WTC11 (cell line): ENCODE measurements at regions not wholly inside any gene's neighbourhood (a gene's known extent, or its start where the extent isn't known, plus 50 kb on each side); places are given as distances from the start of the nearest gene placed in this dataset.

Experiments used
- ATAC-seq: fragments of 200-7000 bp; cut with Tn5 transposase; 2 replicates; pipeline ENCODE4 v1.10.0; 2021; ENCODE audit warnings: mild to moderate bottlenecking, moderate library complexity
- CTCF ChIA-PET: fragments of 300-600 bp; sonication (Branson Sonifier 250); formaldehyde crosslinking; loops from one replicate; lab custom pipeline; 2021; ENCODE audit warnings: antibody characterized with exemption; lab: Charles Lee
- POLR2A ChIA-PET: fragments of 350-600 bp; sonication (Branson Sonifier 250); formaldehyde crosslinking; loops from one replicate; lab custom pipeline; 2021; ENCODE audit warnings: antibody characterized with exemption; lab: Charles Lee
- DNase-seq: peaks from one replicate; pipeline ENCODE4 v3.0.0; 2021; ENCODE audit warnings: low spot score
- H3K27ac Mint-ChIP-seq: 2 replicates; pipeline ENCODE4 v1.8.0; 2021; ENCODE audit warnings: mixed read lengths
- H3K27me3 Mint-ChIP-seq: 2 replicates; pipeline ENCODE4 v1.8.0; 2021; ENCODE audit warnings: low read depth, mild to moderate bottlenecking, moderate library complexity, mixed read lengths
- H3K36me3 Mint-ChIP-seq: 2 replicates; pipeline ENCODE4 v1.8.0; 2021; ENCODE audit warnings: mixed read lengths
- H3K4me1 Mint-ChIP-seq: 2 replicates; pipeline ENCODE4 v1.8.0; 2022; ENCODE audit warnings: mixed read lengths
- H3K4me3 Mint-ChIP-seq: 2 replicates; pipeline ENCODE4 v1.8.0; 2021; ENCODE audit warnings: mild to moderate bottlenecking, moderate library complexity, mixed read lengths
- H3K9me3 Mint-ChIP-seq: 2 replicates; pipeline ENCODE4 v1.8.0; 2021; ENCODE audit warnings: mixed read lengths
- ATF1 ChIP-seq: sonication (generic); formaldehyde crosslinking; IDR thresholded peaks from 2 replicates; pipeline ENCODE4 v1.8.1; 2023; ENCODE audit warnings: mild to moderate bottlenecking, moderate library complexity, missing genetic modification reagents
- ETV6 ChIP-seq: sonication (generic); formaldehyde crosslinking; IDR thresholded peaks from 2 replicates; pipeline ENCODE4 v1.8.1; 2022; ENCODE audit warnings: mild to moderate bottlenecking, missing genetic modification reagents
- FOXK1 ChIP-seq: sonication (generic); formaldehyde crosslinking; IDR thresholded peaks from 2 replicates; pipeline ENCODE4 v1.8.0; 2022; ENCODE audit warnings: mild to moderate bottlenecking, moderate library complexity, missing genetic modification reagents
- GTF2I ChIP-seq: fragments of 250-450 bp; sonication (Bioruptor Pico); conservative IDR thresholded peaks from 2 replicates; pipeline ENCODE4 v1.4.0; 2021; ENCODE audit warnings: mild to moderate bottlenecking
- NR1H2 ChIP-seq: sonication (generic); formaldehyde crosslinking; IDR thresholded peaks from 2 replicates; pipeline ENCODE4 v1.9.0; 2021; ENCODE audit warnings: mild to moderate bottlenecking, moderate library complexity, missing genetic modification reagents
- NR3C1 ChIP-seq: sonication (generic); formaldehyde crosslinking; conservative IDR thresholded peaks from 2 replicates; pipeline ENCODE4 v1.8.1; 2023; ENCODE audit warnings: low read depth, mild to moderate bottlenecking, missing genetic modification reagents
- OVOL2 ChIP-seq: fragments of 250-450 bp; sonication (Bioruptor Pico); IDR thresholded peaks from 2 replicates; pipeline ENCODE4 v1.9.0; 2021; ENCODE audit warnings: mild to moderate bottlenecking, borderline replicate concordance
- RELA ChIP-seq: sonication (generic); formaldehyde crosslinking; IDR thresholded peaks from 2 replicates; pipeline ENCODE4 v1.8.1; 2022; ENCODE audit warnings: missing genetic modification reagents, mild to moderate bottlenecking, borderline replicate concordance
- SMAD4 ChIP-seq: sonication (generic); formaldehyde crosslinking; IDR thresholded peaks from 2 replicates; pipeline ENCODE4 v1.8.0; 2022; ENCODE audit warnings: mild to moderate bottlenecking, missing genetic modification reagents
- TEAD1 ChIP-seq: sonication (generic); formaldehyde crosslinking; IDR thresholded peaks from 2 replicates; pipeline ENCODE4 v1.8.0; 2022; ENCODE audit warnings: mild to moderate bottlenecking, missing genetic modification reagents
- ZBTB21 ChIP-seq: sonication (generic); formaldehyde crosslinking; IDR thresholded peaks from 2 replicates; pipeline ENCODE4 v1.8.1; 2023; ENCODE audit warnings: mild to moderate bottlenecking, missing genetic modification reagents, borderline replicate concordance
- ZNF219 ChIP-seq: sonication (generic); formaldehyde crosslinking; IDR thresholded peaks from 2 replicates; pipeline ENCODE4 v1.8.0; 2023; ENCODE audit warnings: missing genetic modification reagents, mild to moderate bottlenecking, borderline replicate concordance
- ZNF232 ChIP-seq: sonication (generic); formaldehyde crosslinking; IDR thresholded peaks from 2 replicates; pipeline ENCODE4 v1.8.0; 2022; ENCODE audit warnings: mild to moderate bottlenecking, missing genetic modification reagents
- ZNF423 ChIP-seq: fragments of 250-450 bp; sonication (Bioruptor Pico); IDR thresholded peaks from 2 replicates; pipeline ENCODE4 v2.1.2; 2022; ENCODE audit warnings: mild to moderate bottlenecking, moderate library complexity
- TF ChIP-seq, protein P1 (sequence below): sonication (generic); formaldehyde crosslinking; IDR thresholded peaks from 2 replicates; pipeline ENCODE4 v1.8.1; 2022; ENCODE audit warnings: low read depth, missing genetic modification reagents, borderline replicate concordance
- TF ChIP-seq, protein P2 (sequence below): sonication (generic); formaldehyde crosslinking; IDR thresholded peaks from 2 replicates; pipeline ENCODE4 v1.8.0; 2022; ENCODE audit warnings: mild to moderate bottlenecking, missing genetic modification reagents
- TF ChIP-seq, protein P3 (sequence below): sonication (generic); formaldehyde crosslinking; IDR thresholded peaks from 2 replicates; pipeline ENCODE4 v1.8.0; 2022; ENCODE audit warnings: mild to moderate bottlenecking, missing genetic modification reagents
- TF ChIP-seq, protein P4 (sequence below): sonication (generic); formaldehyde crosslinking; IDR thresholded peaks from 2 replicates; pipeline ENCODE4 v1.8.1; 2023; ENCODE audit warnings: mild to moderate bottlenecking, missing genetic modification reagents
- TF ChIP-seq, protein P5 (sequence below): sonication (generic); formaldehyde crosslinking; conservative IDR thresholded peaks from 2 replicates; pipeline ENCODE4 v1.8.1; 2022; ENCODE audit warnings: mild to moderate bottlenecking, missing genetic modification reagents
- TF ChIP-seq, protein P6 (sequence below): sonication (generic); formaldehyde crosslinking; IDR thresholded peaks from 2 replicates; pipeline ENCODE4 v1.8.0; 2023; ENCODE audit warnings: missing genetic modification reagents
- TF ChIP-seq, protein P7 (sequence below): sonication (generic); formaldehyde crosslinking; IDR thresholded peaks from 2 replicates; pipeline ENCODE4 v1.8.1; 2022; ENCODE audit warnings: low read depth, mild to moderate bottlenecking, moderate library complexity, missing genetic modification reagents, borderline replicate concordance
- TF ChIP-seq, protein P8 (sequence below): fragments of 250-450 bp; sonication (Bioruptor Pico); IDR thresholded peaks from 2 replicates; pipeline ENCODE4 v1.8.0; 2021; ENCODE audit warnings: mild to moderate bottlenecking
- TF ChIP-seq, protein P9 (sequence below): sonication (generic); formaldehyde crosslinking; IDR thresholded peaks from 2 replicates; pipeline ENCODE4 v1.8.0; 2023; ENCODE audit warnings: mild to moderate bottlenecking, missing genetic modification reagents
- TF ChIP-seq, protein P10 (sequence below): sonication (generic); formaldehyde crosslinking; IDR thresholded peaks from 2 replicates; pipeline ENCODE4 v1.8.1; 2023; ENCODE audit warnings: mild to moderate bottlenecking, missing genetic modification reagents, moderate library complexity

DNA sequence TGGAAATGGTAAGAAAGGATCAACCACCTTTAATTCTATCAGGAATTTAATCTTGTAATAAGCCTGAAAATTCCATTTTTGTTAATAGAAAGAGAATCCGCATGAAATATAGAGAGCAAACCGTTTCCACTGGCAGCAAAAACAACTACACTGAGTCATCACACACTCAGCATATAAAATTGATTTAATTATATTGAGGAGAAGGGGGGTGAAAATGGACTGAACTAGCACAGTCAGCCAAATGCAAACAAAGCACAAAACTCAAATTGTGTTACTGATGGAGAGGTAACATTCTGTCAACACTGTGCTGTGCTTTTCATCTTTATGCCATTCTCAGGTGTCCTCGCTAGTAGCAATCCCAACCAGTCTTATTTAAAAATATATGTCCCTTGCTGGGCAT lies 1583.9 kb downstream of the MRPL39 start:
- ATAC-seq (no peak), DNase-seq (no peak)
- H3K27ac Mint-ChIP-seq: no peak overlapping the region
- H3K36me3 Mint-ChIP-seq: peaks cover 42% of the 10 kb centered on the region
- H3K27me3 Mint-ChIP-seq: peaks cover 3% of the 10 kb centered on the region; the same call in 1 of the 2 replicates
- H3K4me3 Mint-ChIP-seq: no peak overlapping the region
- TF ChIP-seq ETV6 (CRISPR knock-in tag) (no peak), ZNF423 (CRISPR knock-in tag) (no peak), OVOL2 (CRISPR knock-in tag) (no peak), NR1H2 (no peak), GTF2I (no peak), ZNF219 (no peak), NR3C1 (CRISPR knock-in tag) (no peak), FOXK1 (CRISPR knock-in tag) (no peak), ATF1 (CRISPR knock-in tag) (no peak), RELA (no peak)
- TF ChIP-seq, protein P1, sequence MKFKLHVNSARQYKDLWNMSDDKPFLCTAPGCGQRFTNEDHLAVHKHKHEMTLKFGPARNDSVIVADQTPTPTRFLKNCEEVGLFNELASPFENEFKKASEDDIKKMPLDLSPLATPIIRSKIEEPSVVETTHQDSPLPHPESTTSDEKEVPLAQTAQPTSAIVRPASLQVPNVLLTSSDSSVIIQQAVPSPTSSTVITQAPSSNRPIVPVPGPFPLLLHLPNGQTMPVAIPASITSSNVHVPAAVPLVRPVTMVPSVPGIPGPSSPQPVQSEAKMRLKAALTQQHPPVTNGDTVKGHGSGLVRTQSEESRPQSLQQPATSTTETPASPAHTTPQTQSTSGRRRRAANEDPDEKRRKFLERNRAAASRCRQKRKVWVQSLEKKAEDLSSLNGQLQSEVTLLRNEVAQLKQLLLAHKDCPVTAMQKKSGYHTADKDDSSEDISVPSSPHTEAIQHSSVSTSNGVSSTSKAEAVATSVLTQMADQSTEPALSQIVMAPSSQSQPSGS: no peak
- TF ChIP-seq, protein P2, sequence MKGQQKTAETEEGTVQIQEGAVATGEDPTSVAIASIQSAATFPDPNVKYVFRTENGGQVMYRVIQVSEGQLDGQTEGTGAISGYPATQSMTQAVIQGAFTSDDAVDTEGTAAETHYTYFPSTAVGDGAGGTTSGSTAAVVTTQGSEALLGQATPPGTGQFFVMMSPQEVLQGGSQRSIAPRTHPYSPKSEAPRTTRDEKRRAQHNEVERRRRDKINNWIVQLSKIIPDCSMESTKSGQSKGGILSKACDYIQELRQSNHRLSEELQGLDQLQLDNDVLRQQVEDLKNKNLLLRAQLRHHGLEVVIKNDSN (CRISPR knock-in tag): no peak
- TF ChIP-seq, protein P3, sequence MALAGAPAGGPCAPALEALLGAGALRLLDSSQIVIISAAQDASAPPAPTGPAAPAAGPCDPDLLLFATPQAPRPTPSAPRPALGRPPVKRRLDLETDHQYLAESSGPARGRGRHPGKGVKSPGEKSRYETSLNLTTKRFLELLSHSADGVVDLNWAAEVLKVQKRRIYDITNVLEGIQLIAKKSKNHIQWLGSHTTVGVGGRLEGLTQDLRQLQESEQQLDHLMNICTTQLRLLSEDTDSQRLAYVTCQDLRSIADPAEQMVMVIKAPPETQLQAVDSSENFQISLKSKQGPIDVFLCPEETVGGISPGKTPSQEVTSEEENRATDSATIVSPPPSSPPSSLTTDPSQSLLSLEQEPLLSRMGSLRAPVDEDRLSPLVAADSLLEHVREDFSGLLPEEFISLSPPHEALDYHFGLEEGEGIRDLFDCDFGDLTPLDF (CRISPR knock-in tag): no peak
- TF ChIP-seq, protein P4, sequence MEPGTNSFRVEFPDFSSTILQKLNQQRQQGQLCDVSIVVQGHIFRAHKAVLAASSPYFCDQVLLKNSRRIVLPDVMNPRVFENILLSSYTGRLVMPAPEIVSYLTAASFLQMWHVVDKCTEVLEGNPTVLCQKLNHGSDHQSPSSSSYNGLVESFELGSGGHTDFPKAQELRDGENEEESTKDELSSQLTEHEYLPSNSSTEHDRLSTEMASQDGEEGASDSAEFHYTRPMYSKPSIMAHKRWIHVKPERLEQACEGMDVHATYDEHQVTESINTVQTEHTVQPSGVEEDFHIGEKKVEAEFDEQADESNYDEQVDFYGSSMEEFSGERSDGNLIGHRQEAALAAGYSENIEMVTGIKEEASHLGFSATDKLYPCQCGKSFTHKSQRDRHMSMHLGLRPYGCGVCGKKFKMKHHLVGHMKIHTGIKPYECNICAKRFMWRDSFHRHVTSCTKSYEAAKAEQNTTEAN (CRISPR knock-in tag): no peak
- TF ChIP-seq, protein P5, sequence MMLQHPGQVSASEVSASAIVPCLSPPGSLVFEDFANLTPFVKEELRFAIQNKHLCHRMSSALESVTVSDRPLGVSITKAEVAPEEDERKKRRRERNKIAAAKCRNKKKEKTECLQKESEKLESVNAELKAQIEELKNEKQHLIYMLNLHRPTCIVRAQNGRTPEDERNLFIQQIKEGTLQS (CRISPR knock-in tag): no peak
- TF ChIP-seq, protein P6, sequence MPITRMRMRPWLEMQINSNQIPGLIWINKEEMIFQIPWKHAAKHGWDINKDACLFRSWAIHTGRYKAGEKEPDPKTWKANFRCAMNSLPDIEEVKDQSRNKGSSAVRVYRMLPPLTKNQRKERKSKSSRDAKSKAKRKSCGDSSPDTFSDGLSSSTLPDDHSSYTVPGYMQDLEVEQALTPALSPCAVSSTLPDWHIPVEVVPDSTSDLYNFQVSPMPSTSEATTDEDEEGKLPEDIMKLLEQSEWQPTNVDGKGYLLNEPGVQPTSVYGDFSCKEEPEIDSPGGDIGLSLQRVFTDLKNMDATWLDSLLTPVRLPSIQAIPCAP (CRISPR knock-in tag): no peak
- TF ChIP-seq, protein P7, sequence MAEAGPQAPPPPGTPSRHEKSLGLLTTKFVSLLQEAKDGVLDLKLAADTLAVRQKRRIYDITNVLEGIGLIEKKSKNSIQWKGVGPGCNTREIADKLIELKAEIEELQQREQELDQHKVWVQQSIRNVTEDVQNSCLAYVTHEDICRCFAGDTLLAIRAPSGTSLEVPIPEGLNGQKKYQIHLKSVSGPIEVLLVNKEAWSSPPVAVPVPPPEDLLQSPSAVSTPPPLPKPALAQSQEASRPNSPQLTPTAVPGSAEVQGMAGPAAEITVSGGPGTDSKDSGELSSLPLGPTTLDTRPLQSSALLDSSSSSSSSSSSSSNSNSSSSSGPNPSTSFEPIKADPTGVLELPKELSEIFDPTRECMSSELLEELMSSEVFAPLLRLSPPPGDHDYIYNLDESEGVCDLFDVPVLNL (CRISPR knock-in tag): no peak
- H3K9me3 Mint-ChIP-seq: peaks cover 47% of the 10 kb centered on the region
- ChIA-PET POLR2A (no interaction called here), CTCF (no interaction called here)
- H3K4me1 Mint-ChIP-seq: no peaks in the 10 kb centered on the region

DNA sequence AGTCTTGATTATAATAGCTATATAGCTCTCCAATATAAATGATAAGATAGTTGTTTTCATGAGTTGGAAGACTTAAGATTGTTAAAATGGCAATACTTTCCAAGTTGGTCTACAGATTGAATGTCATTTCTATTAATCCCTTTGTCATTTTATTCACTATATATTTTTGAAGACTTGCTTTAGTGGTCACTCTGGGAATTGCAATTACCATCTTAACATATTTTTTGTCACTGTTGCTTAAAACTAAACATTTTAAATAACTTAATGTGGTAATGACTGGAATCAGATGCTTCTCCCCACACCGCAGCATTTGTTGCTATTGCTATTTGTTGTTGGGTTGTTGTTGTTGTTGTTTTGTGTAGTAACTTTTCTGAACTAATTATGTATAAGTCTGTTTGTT lies 1592.9 kb downstream of the MRPL39 start:
- CTCF ChIA-PET: no interaction called here

More for the DNA sequence above, 1592.9 kb downstream of the MRPL39 start:
- no peak for TF ChIP-seq ZBTB21 (CRISPR knock-in tag)
- TF ChIP-seq, protein P2 (CRISPR knock-in tag): no peak
- no peak for TF ChIP-seq SMAD4
- TF ChIP-seq RELA: no peak
- TF ChIP-seq, protein P8, sequence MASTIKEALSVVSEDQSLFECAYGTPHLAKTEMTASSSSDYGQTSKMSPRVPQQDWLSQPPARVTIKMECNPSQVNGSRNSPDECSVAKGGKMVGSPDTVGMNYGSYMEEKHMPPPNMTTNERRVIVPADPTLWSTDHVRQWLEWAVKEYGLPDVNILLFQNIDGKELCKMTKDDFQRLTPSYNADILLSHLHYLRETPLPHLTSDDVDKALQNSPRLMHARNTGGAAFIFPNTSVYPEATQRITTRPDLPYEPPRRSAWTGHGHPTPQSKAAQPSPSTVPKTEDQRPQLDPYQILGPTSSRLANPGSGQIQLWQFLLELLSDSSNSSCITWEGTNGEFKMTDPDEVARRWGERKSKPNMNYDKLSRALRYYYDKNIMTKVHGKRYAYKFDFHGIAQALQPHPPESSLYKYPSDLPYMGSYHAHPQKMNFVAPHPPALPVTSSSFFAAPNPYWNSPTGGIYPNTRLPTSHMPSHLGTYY (CRISPR knock-in tag): no peak
- TF ChIP-seq, protein P9, sequence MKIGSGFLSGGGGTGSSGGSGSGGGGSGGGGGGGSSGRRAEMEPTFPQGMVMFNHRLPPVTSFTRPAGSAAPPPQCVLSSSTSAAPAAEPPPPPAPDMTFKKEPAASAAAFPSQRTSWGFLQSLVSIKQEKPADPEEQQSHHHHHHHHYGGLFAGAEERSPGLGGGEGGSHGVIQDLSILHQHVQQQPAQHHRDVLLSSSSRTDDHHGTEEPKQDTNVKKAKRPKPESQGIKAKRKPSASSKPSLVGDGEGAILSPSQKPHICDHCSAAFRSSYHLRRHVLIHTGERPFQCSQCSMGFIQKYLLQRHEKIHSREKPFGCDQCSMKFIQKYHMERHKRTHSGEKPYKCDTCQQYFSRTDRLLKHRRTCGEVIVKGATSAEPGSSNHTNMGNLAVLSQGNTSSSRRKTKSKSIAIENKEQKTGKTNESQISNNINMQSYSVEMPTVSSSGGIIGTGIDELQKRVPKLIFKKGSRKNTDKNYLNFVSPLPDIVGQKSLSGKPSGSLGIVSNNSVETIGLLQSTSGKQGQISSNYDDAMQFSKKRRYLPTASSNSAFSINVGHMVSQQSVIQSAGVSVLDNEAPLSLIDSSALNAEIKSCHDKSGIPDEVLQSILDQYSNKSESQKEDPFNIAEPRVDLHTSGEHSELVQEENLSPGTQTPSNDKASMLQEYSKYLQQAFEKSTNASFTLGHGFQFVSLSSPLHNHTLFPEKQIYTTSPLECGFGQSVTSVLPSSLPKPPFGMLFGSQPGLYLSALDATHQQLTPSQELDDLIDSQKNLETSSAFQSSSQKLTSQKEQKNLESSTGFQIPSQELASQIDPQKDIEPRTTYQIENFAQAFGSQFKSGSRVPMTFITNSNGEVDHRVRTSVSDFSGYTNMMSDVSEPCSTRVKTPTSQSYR (CRISPR knock-in tag): no peak
- no peak for TF ChIP-seq ZNF232 (CRISPR knock-in tag)
- TF ChIP-seq TEAD1 (CRISPR knock-in tag): no peak
- TF ChIP-seq, protein P10, sequence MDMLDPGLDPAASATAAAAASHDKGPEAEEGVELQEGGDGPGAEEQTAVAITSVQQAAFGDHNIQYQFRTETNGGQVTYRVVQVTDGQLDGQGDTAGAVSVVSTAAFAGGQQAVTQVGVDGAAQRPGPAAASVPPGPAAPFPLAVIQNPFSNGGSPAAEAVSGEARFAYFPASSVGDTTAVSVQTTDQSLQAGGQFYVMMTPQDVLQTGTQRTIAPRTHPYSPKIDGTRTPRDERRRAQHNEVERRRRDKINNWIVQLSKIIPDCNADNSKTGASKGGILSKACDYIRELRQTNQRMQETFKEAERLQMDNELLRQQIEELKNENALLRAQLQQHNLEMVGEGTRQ (CRISPR knock-in tag): no peak
- ATAC-seq: no peak
- DNase-seq: no peak
- Mint-ChIP-seq H3K4me3 (no peak overlapping the region), H3K27me3 (peaks cover 3% of the 10 kb centered on the region; the same call in 1 of the 2 replicates), H3K9me3 (peaks cover 69% of the 10 kb centered on the region), H3K27ac (no peak overlapping the region), H3K36me3 (peaks cover 29% of the 10 kb centered on the region), H3K4me1 (no peaks in the 10 kb centered on the region)
- POLR2A ChIA-PET: no interaction called here
